ENCODE measurements at regions not wholly inside any gene's neighbourhood (a gene's known extent, or its start where the extent isn't known, plus 50 kb on each side); places are given as distances from the start of the nearest gene placed in this dataset.
"Not testable (repeated sequence)": the region's sequence is repeated elsewhere in the genome, so short reads cannot be mapped to it uniquely, and the experiment has no call there.

DNA sequence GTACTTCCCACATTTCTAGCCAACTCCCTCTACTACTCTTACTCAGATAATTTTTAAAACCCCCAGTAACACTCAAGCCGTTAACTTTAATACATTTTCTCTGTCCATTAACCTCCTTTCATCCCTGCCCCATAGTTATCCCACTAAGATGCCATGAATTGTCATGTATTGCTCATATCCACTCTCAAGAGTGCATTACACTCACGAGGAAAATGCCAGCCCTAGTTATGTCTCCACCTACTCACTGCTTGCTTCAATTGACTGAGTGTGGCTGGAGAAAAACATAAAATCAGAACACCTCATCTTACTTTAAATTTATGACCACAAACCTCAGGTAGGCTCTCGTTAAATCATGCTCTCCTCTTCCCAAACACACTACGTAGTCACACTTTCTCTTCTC, 324.1 kb upstream of the NPSR1 start:
- DNase-seq = no peak

DNA sequence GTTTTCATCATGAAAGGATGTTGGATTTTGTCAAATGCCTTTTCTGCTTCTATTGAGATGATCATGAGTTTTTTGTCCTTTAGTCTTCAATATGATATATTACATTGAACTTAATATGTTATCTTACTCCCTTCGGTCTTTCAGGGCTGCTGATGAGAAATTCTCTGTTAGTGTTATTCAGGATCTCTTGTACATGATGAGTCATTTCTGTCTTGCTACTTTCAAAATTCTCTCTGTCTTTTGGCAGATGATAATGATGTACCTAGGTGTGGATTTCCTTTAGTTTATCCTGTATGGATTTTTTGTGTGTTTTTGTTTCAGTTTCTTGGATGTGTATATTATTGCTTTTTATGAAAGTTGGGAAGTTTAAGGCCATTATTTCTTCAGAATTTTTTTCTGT, 320.9 kb upstream of the NPSR1 start:
- DNase-seq = no peak

DNA sequence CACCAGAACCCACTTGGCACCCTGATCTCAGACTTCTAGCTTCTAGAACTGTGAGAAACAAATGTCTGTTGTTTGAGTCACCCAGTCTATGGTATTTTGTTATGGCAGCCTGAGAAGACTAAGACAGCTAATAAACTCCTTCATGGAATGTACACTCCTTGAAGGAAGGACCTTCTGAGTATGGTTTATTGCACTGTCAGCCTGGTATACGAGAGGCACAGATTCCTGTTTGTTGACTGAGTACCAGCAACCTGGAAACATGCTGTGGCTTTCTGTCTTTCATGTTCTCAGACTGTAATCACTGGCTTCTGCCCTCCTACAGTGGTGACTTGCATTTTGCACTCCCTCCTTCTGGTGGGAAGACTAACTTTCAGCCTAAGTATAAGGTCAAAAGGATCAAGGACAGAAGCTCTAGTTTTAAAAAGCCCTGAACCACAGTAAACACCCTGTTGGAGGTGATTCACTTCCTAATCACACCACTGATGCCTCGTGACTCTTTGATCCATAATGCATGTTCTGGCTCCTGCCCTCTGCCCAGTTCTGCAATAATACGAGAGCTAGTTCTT, 319.0 kb upstream of the NPSR1 start:
- DNase-seq = no peak

DNA sequence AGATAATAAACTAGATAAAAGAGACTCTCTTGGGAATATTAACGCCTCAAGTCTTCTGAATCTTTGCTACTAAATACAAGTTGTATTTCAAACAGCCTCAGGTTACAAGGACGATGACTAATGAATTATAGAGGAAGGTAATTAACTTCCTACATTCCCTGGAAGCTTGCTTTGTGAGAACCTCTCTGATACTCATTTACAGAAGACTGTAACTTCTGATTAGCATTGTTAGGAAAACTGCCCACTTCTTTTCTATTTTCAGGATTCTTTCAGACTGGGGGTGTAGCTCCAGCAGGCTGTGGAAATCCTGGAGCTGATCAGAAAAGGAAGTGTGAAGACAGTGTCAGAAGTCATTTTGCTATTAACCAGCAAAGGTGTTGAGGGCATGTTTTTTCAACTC, 316.7 kb upstream of the NPSR1 start:
- DNase-seq = no peak

DNA sequence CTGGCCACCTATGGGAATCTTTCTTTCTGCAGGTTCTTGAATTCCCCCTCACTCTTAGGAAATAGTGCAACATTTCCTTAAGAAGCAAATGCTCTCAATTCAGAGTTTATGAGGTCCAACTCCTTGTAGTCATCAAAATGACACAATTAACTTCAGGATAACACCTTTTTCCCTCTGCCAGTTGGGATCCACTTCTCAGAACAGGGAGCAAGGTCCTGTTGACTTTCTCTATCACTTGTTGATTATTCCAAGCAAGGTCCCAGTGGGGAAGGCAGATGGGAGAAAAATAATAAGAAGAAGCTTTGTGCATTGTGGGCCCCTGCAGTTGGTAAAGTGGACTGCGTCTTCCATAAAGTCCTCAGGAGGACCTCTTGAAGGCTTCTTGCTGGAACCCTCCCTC, 315.6 kb upstream of the NPSR1 start:
- DNase-seq = no peak

DNA sequence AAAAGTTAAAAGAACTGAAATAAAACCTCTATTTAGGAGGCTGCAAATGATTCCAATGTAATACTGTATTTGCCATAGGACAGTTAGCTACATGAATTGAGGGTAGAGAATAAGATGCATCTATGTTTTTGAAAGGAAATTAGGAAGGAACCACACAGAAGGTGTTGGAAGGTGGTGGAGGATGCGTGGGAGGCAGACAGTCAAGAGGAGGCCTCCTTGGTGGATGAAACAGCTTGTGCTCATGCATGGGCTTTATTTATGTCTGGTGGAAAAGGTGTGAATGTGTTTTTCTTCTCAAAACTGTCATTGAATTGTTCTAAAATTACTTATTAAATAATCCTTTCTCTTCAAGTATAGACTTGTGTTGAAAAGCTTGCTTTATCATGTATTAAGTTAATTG, 314.4 kb upstream of the NPSR1 start:
- no peak for DNase-seq

DNA sequence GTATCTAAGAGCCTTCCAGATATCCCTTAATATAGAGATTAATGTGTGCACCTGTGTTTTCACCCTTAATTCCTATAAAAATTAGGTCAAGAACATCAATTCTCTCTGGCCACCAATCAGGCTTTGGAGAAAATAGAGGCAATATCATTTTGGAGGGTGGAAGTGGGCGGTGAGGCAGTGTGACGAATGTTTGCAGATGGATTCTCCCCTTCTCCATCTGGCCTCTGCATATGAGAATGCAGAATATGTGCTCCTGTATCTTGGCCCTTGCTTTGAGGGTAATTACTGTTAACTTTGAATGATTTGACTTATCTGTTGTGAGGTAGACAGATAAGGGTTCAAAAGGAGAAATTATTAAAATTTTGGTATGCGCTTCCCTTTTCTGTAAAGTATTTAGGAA, 304.0 kb upstream of the NPSR1 start:
- no peak for DNase-seq

DNA sequence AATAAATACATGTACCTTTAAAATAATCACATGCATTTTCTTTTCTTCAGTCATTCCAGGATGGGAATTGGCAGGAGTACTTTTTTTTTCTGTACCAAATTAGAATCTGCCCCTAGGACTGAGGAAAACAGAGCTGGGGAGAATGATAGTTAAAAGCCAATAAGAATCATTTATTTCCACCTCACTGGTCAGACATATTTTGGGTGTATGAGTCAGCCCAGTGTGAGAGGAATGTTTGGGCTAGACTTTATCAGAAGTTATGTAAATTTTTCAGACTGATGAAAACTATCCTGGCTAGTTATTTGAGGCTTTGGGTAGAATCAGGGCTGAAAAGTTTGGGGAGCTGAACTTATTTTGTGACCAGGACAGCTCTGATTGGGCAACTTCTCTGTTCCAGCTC, 303.1 kb upstream of the NPSR1 start:
- no peak for DNase-seq

DNA sequence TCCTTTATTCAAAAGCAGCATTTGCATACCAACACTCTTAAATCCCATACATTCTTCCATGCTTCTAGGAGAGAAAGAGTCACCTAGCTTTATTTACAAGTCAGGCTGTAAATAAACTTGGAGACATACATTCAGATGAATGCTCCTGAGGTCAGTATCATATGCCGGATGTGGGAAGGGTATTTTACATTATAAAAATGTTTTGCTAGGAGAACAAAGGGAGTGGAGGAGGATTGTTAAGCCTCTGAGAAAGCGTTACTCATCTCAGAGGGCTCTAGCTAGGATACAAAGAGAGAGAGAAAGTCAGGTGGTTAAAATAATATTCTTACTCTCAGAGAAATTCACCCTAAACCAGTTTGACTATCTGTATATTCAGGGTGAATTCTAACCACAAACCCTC, 300.9 kb upstream of the NPSR1 start:
- DNase-seq = no peak

DNA sequence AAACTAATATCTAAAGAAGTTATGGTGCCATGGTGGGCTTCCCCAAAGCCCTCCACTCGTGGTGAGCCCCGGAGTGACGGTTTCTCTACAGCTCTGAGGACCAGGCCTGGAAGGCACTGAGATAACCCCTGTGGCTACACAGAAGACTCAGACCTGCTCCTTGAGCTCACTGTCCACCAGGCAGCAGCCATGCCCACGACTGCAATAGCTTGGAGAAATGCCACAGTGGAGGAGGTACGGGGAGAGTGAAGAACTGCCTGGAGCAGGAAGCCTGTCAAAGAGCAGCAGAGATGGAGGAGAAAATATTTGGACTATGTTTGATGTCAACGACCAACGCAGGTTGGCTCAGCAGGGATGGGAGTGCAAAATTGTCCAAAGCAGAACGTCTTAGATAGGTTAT, 300.1 kb upstream of the NPSR1 start:
- no peak for DNase-seq

DNA sequence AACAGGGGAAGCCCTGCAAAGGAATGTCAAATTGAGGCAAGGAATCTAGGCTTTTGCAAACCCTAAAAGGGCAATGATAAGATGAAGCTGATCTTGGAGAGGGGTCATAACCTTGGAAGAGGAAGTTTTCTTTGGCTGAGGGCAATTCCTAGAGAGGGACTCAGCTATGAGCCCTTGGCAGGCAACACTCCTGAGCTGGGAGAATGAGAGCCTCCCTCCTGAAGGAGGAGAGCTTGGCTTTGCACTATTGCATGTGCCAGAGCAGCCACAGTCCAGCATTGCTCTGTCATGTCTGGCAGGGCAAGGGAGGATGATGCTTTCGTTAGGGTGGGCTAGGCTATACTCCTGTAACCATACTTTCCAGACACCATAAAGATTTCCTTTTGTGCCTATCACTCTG, 299.4 kb upstream of the NPSR1 start:
- DNase-seq = not testable (repeated sequence)

DNA sequence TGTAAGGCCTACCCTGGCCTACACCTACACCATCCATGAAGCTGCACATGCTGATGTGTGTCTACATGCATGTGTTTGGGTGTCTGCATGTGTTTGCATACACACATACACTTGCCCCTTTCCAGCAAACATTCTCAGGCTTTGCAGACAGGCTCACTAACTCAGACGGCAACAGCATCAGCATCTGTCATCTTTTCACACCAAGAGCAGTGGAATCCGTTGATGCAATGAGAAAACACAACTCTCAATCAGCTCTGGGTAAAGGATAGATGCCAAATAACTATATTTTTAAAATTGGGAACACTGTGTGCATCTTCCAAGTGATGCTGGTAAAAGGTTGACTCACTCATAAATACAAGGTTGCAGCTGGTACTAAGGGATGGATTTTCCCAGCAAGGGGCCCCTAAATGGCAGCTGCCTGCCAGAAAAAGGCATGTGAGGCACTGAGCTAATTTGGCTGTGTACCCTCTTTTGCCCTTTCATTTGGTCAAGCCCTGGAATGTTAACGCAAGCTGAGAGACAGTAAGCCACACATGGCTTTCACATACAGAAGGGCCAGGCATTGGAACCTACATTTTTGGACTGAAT, 296.3 kb upstream of the NPSR1 start:
- no peak for DNase-seq

DNA sequence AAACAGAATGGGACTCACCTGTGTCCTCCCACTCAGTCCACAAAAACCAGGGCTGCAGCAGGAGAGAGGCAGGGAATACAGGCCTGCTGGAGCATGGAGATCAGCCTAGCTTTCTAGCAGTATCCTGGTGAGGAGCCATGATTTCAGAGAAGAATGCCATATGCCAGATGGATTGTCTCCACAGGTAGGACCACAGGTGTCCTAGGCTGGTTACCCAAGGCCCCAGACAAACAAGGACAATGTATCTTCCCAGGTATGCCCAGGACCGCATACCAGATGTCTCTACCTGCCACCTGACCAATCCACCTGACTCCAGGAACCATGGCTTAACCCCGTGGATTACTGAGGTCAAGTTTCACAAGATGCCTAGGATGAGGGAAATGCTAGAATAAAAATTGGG, 295.4 kb upstream of the NPSR1 start:
- no peak for DNase-seq

DNA sequence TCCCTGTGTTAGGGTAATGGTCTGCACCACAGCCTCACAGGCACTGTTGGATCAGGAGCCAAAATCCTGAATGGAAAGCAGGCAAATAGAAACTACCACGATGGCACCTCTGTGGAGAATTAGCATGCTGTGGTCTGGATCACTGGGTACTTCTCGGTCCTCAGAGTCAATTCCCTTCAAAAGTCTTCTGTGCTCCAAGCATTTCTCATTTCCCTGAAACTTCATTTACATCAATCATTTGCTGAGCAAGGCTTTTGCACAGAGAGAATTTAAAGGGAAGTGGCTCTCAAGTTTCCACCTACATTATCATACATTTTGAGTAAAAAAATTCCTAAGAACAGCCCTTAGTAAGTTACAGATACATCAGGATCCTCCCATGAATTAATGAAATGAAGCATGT, 293.9 kb upstream of the NPSR1 start:
- no peak for DNase-seq

DNA sequence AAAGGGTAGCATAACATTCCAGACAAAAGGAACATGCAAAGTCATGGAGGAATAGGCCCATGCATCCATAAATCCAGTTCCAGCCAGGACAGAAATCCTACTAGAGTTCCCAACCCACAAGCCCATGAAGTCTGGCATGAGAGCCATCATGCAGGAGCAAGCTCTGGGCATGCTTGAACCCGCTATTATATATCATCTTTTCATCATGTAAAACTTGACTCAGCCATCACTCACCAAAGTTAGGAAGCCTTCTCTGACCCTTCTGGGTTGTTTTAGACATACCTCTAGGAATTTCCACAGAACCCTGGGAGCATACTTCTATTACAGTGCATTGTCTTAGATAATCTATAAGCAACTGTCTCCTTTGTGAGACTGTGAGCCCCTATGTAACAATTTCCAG, 293.0 kb upstream of the NPSR1 start:
- no peak for DNase-seq

DNA sequence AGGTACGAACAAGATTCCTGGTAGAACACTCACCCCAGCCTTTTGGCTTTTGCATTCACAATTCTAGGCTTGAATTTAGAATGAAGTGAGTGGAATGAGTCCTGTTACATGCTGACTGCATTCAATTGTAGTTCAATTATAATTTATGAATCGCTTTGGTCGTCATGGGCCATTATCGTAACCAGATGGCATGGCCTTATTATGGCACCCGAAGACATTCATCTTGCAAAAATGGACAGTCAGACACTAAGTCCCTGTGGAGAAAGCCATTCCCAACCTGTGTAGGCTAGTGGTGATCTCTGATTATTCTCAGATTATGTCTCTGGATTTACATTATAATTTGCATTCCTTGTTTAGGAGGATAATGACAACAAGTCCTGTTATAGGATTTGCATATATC, 292.4 kb upstream of the NPSR1 start:
- DNase-seq = no peak

DNA sequence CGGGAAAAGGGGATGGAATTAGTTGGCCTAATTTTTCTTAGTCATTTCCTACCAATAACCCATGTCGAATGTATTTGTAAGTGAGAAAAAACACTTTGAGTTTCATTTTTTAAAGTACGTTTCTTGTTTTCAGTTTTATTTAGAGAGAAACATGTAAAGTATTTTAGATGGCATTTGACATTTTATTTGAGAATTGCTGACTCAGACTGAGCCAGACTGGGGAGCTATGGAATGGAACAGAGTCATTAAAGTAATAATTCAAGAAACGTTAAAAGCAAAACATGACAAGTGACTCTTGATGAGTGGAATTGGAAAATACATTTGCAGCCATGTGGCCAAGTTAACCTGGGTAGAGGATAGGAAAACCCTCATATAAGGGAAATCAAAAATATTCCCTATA, 286.1 kb upstream of the NPSR1 start:
- DNase-seq = no peak

DNA sequence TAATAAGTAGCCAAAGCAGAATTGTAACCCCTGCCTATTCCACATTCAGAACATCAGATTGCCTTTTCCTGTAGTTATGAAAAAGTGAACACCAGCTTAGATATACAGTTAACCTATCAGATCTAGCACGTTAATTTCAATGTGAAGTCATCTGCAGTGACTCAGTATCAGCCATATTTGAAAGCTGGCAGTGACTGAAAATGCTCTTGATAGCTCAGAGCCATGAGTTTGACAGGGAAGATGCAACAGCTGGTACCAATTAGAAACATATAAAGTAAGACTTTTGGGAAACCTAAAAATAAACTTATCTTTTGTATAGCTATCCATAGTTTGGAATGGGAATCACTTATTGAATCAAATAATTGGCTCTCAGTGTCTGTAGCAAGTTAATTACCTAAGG, 284.1 kb upstream of the NPSR1 start:
- no peak for DNase-seq

DNA sequence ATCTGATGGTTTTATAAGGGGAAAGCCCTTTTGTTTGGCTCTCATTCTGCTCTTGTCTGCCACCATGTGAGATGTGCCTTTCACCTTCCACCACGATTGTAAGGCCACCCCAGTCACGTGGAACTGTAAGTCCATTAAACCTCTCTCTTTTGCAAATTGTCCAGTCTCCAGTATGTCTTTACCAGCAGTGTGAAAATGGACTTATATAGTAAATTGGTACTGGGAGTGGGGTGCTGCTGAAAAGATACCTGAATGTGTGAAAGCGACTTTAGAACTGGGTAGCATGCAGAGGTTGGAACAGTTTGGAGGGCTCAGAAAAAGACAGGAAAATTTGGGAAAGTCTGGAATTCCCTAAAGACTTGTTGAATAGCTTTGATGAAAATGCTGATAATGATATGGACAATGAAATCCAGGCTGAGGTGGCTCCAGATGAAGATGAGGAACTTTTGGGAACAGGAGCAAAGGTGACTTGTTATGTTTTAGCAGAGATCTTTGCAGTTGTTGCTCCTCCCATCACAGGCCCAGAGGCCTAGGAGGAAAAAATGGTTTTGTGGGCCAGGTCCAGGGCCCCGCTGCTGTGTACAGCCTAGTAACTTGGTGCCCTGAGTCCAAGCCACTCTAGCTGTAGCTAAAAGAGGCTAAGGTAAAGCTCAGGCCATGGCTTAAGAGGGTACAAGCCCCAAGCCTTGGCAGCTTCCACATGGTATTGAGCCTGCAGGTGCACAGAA, 275.7 kb upstream of the NPSR1 start:
- no peak for DNase-seq

DNA sequence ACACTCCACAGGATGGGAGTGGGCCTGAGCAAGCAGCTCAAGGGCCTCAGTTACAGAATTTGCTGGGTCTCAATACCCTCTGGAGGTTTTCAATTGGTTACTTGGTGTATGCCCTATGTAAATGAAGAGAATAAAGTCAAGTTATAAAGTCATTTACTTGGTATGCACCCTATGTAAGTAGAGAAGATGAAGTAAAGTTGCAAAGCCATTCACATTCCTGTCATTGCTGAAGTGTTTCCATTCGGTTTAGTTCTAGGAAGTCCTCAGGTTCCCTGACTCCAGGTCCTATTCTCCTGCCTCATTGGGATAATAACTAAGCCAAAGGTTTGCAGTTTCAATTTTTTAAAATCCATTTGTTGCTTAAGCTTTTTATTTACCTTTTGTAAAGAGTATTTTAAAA, 272.6 kb upstream of the NPSR1 start:
- DNase-seq = no peak

DNA sequence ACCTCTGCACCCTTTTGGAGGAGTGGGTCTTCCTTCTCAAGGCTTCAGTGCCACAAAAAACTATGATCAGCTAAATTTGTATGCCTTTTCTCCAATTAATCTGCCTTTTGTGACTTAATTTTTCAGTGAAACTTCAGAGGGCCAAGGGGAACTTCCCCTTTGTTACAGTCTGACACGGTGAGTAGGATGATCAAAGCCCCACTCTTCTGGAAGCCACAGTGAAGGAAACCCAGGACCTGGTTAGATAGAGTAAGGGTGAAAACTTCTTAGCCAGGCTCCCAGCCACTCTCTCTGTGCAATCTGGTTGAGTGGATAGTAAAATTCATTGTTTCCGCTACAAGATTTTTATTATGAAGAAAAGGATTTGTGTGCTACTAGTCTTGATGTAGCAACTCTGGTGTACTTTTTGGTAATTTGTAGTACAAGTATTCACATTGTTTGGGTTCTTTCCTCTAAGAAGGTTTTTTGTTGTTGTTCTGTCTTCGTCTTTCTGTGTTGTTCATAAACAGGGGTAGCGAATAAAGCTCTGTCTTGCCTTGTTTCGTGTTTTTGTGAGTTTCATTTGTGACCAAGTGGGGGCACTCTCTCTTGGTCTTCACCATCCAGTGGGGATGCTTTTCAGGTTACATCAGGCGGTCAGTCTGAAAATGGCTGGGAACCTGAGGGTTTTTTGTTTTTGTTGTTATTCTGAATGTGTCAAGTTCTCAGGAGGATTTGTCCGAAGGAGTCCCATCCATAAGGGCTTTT, 268.5 kb upstream of the NPSR1 start:
- DNase-seq = no peak

DNA sequence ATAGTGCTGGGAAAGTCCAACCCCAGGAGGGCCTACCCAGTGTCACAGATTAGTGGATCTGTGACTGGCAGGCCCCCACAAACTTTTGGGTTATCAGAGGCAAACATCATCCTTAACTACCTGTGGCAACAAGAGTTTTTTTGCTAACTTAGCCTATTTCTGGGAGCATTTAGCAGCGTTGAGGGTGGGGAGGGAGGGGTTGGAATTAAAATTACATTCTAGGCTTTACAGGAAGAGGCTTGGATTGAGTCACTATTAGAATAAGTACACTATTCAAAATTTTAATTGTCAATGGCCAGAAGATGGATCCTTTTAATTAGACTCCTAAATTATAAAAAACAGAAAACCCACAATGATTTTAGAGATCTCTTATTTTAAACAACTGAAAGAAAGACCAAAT, 267.9 kb upstream of the NPSR1 start:
- DNase-seq = no peak

DNA sequence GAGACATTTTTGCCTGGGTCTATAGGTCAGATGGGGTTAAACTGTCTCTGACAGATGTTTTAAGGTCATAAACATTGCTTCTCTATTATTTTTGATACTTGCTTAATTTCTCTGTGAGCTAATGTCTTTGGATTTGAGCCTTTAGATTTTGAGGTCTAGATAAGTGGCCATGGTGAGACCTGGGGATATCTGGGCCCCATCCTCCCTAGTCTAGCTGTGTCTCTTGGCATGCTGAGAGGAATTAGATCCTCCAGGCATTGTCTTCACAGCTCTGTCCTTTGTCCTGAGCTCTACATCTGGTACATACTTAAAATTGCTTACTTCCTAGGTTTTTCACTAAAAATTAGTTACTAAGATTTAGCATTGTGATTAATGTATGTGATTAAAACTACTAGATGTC, 265.0 kb upstream of the NPSR1 start:
- no peak for DNase-seq

DNA sequence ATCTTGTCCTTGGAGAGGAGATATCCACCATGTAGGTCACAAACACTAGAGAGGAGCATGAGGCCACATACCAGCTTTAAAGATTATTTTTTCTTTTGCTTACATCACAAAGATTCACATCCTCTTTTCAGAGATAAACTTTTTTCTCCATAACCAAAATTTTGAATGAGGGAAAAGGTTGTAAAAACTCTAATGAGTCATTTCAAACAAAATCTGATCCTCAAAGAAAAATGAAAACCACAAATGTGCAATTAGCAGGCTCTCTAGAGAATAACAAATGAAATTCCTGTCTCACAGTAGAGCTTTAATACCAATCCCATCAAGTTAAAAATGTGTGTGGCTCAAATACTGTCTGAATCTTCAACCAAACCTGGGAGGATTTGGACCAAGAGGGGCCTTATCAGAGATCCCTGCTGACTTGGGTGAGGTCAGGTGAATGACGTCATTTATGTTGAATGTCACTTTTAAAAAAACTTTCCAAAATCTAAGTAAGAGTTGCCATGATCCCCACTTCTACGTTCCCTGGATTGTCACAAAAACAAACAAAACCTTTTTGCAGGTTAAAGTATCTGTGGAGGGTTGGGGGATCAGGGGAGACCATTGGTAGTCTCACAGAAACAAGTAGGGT, 261.5 kb upstream of the NPSR1 start:
- no peak for DNase-seq
